GM12891 (cell line): ENCODE measurements at regions not wholly inside any gene's neighbourhood (a gene's known extent, or its start where the extent isn't known, plus 50 kb on each side); places are given as distances from the start of the nearest gene placed in this dataset.

Experiments used
- PAX5 ChIP-seq: IDR thresholded peaks from 2 replicates; pipeline ENCODE4 v1.6.1; 2011; ENCODE audit warnings: low read length, moderate library complexity, mild to moderate bottlenecking; ENCODE audit not compliant: insufficient read depth, severe bottlenecking
- POLR2A ChIP-seq: IDR thresholded peaks from 2 replicates; pipeline ENCODE4 v1.6.1; 2011; ENCODE audit warnings: low read depth, low read length, control low read depth
- POLR2AphosphoS5 ChIP-seq: IDR thresholded peaks from 2 replicates; pipeline ENCODE4 v1.6.1; 2011; ENCODE audit warnings: low read depth, low read length, control low read depth
- POU2F2 ChIP-seq: IDR thresholded peaks from 2 replicates; pipeline ENCODE4 v1.6.1; 2011; ENCODE audit warnings: low read depth, mild to moderate bottlenecking, control low read depth, low read length, moderate library complexity
- SPI1 ChIP-seq: IDR thresholded peaks from 2 replicates; pipeline ENCODE4 v1.6.1; 2011; ENCODE audit warnings: low read depth, low read length, control low read depth
- TAF1 ChIP-seq: IDR thresholded peaks from 2 replicates; pipeline ENCODE4 v1.6.1; 2011; ENCODE audit warnings: low read depth, low read length, control low read depth

GRCh38 chr13:80824229-80824628, 483.3 kb upstream of the SPRY2 start:
- TF ChIP-seq POLR2A: no peak
- no peak for TF ChIP-seq POLR2AphosphoS5
- no peak for TF ChIP-seq TAF1
- TF ChIP-seq SPI1: no peak
- TF ChIP-seq POU2F2: no peak
- TF ChIP-seq PAX5: no peak
